ENCODE measurements at regions not wholly inside any gene's neighbourhood (a gene's known extent, or its start where the extent isn't known, plus 50 kb on each side); places are given as distances from the start of the nearest gene placed in this dataset.
"Not testable (repeated sequence)": the region's sequence is repeated elsewhere in the genome, so short reads cannot be mapped to it uniquely, and the experiment has no call there.

GRCh38 chr6:133799043-133799442 lies 89.9 kb upstream of the TCF21 start:
- no peak for DNase-seq

GRCh38 chr6:133802861-133803260 lies 86.1 kb upstream of the TCF21 start:
- no peak for DNase-seq

- no peak for DNase-seq
Observed at GRCh38 chr6:133804265-133804664, 84.6 kb upstream of the TCF21 start.

- no peak for DNase-seq
Observed at GRCh38 chr6:133805876-133806275, 83.0 kb upstream of the TCF21 start.

- no peak for DNase-seq
Observed at GRCh38 chr6:133806382-133807140, 82.4 kb upstream of the TCF21 start.

- DNase-seq: no peak
Observed at GRCh38 chr6:133807501-133807900, 81.4 kb upstream of the TCF21 start.

- no peak for DNase-seq
Observed at GRCh38 chr6:133809406-133809805, 79.5 kb upstream of the TCF21 start.

GRCh38 chr6:133811557-133811956 lies 77.4 kb upstream of the TCF21 start:
- no peak for DNase-seq

- DNase-seq: not testable (repeated sequence)
Observed at GRCh38 chr6:133812446-133812845, 76.5 kb upstream of the TCF21 start.

GRCh38 chr6:133814238-133814637 lies 74.7 kb upstream of the TCF21 start:
- DNase-seq: no peak

GRCh38 chr6:133814797-133815196 lies 74.1 kb upstream of the TCF21 start:
- DNase-seq: no peak

GRCh38 chr6:133815313-133815712 lies 73.6 kb upstream of the TCF21 start:
- DNase-seq: no peak

- no peak for DNase-seq
Observed at GRCh38 chr6:133816171-133816570, 72.7 kb upstream of the TCF21 start.

- DNase-seq: no peak
Observed at GRCh38 chr6:133817460-133818047, 71.4 kb upstream of the TCF21 start.

GRCh38 chr6:133818320-133818719 lies 70.6 kb upstream of the TCF21 start:
- DNase-seq: no peak

- DNase-seq: no peak
Observed at GRCh38 chr6:133820208-133820607, 68.7 kb upstream of the TCF21 start.

- no peak for DNase-seq
Observed at GRCh38 chr6:133827766-133828165, 61.1 kb upstream of the TCF21 start.

GRCh38 chr6:133833949-133834359 lies 55.0 kb upstream of the TCF21 start:
- no peak for DNase-seq

- DNase-seq: no peak
Observed at GRCh38 chr6:133834472-133835170, 54.3 kb upstream of the TCF21 start.

- DNase-seq: no peak
Observed at GRCh38 chr6:133835901-133836300, 53.0 kb upstream of the TCF21 start.

GRCh38 chr6:133837801-133838349 lies 51.0 kb upstream of the TCF21 start:
- DNase-seq: no peak

Data from hippocampal formation (tissue), 2 donors.